ENCODE measurements at regions not wholly inside any gene's neighbourhood (a gene's known extent, or its start where the extent isn't known, plus 50 kb on each side); places are given as distances from the start of the nearest gene placed in this dataset.

- H4K20me1 ChIP-seq (ENCODE audit: low read depth), result no peaks in the 10 kb centered on the region
- Mint-ChIP-seq H3K27me3 (ENCODE audit: insufficient read depth, low read depth) (peaks cover 14% of the 10 kb centered on the region), H3K4me1 (peaks cover 9% of the 10 kb centered on the region), H3K9me3 (peaks cover 2% of the 10 kb centered on the region), H3K4me3 (no peak overlapping the region), H3K27ac (no peak overlapping the region), H3K36me3 (no peaks in the 10 kb centered on the region)
- H3K9ac ChIP-seq, result no peak overlapping the region
- no peak overlapping the region for H3K4me3 ChIP-seq
- H3K27me3 ChIP-seq, result no peaks in the 10 kb centered on the region
- H3K36me3 ChIP-seq, result no peaks in the 10 kb centered on the region
- peaks cover 10% of the 10 kb centered on the region for H3K4me1 ChIP-seq
- TF ChIP-seq EZH2phosphoT487 (IDR thresholded peaks at IDR 0.05) (no peak), CTCF (IDR thresholded peaks at IDR 0.05) (no peak)
- no peak overlapping the region for H3K27ac ChIP-seq
- H3F3A ChIP-seq (ENCODE audit: low read depth), result no peaks in the 10 kb centered on the region
- H3K79me2 ChIP-seq (ENCODE audit: low read depth), result no peaks in the 10 kb centered on the region
- no peak overlapping the region for H2AFZ ChIP-seq (replicated peaks)
- no peak overlapping the region for H3K4me2 ChIP-seq
- no peaks in the 10 kb centered on the region for H3K9me3 ChIP-seq (ENCODE audit: low read depth)
- no peak for DNase-seq (ENCODE audit: low spot score)
Observed at GRCh38 chr3:194243172-194243837, 107.4 kb downstream of the HES1 start.

- DNase-seq (ENCODE audit: low spot score), result no peak
- no peaks in the 10 kb centered on the region for H3K36me3 Mint-ChIP-seq
- H3K4me1 ChIP-seq, result peaks cover 12% of the 10 kb centered on the region
- no peaks in the 10 kb centered on the region for H3K9me3 ChIP-seq (ENCODE audit: low read depth)
- H3K27ac ChIP-seq, result no peak overlapping the region
- no peaks in the 10 kb centered on the region for H4K20me1 ChIP-seq (ENCODE audit: low read depth)
- no peak overlapping the region for H2AFZ ChIP-seq (replicated peaks)
- H3K9ac ChIP-seq, result no peak overlapping the region
- H3K27me3 ChIP-seq, result no peaks in the 10 kb centered on the region
- H3K79me2 ChIP-seq (ENCODE audit: low read depth), result no peaks in the 10 kb centered on the region
- H3K36me3 ChIP-seq, result no peaks in the 10 kb centered on the region
- TF ChIP-seq CTCF (IDR thresholded peaks at IDR 0.05) (no peak), EZH2phosphoT487 (IDR thresholded peaks at IDR 0.05) (no peak), EZH2 (IDR thresholded peaks at IDR 0.05) (no peak)
- H3K27me3 Mint-ChIP-seq (ENCODE audit: insufficient read depth, low read depth), result peaks cover 14% of the 10 kb centered on the region
- H3K4me3 Mint-ChIP-seq, result no peak overlapping the region
- no peak overlapping the region for H3K27ac Mint-ChIP-seq
- no peaks in the 10 kb centered on the region for H3K9me3 Mint-ChIP-seq
- H3F3A ChIP-seq (ENCODE audit: low read depth), result no peaks in the 10 kb centered on the region
- H3K4me2 ChIP-seq, result no peak overlapping the region
- peaks cover 11% of the 10 kb centered on the region for H3K4me1 Mint-ChIP-seq
- no peak overlapping the region for H3K4me3 ChIP-seq
Observed at GRCh38 chr3:194244167-194244566, 107.0 kb downstream of the CPN2 start.

GRCh38 chr3:194245474-194245873 lies 105.7 kb downstream of the CPN2 start:
- Histone ChIP-seq H3F3A (ENCODE audit: low read depth) (no peaks in the 10 kb centered on the region), H2AFZ (replicated peaks) (no peak overlapping the region), H3K4me2 (no peak overlapping the region), H3K4me1 (peaks cover 25% of the 10 kb centered on the region), H3K79me2 (ENCODE audit: low read depth) (no peaks in the 10 kb centered on the region), H3K27me3 (no peaks in the 10 kb centered on the region), H3K27ac (no peak overlapping the region), H3K36me3 (no peaks in the 10 kb centered on the region), H3K4me3 (no peak overlapping the region), H3K9me3 (ENCODE audit: low read depth) (no peaks in the 10 kb centered on the region), H4K20me1 (ENCODE audit: low read depth) (no peaks in the 10 kb centered on the region), H3K9ac (no peak overlapping the region)
- H3K36me3 Mint-ChIP-seq, result no peaks in the 10 kb centered on the region
- H3K27ac Mint-ChIP-seq, result no peak overlapping the region
- no peaks in the 10 kb centered on the region for H3K9me3 Mint-ChIP-seq
- H3K4me3 Mint-ChIP-seq, result no peak overlapping the region
- no peak for TF ChIP-seq CTCF (IDR thresholded peaks at IDR 0.05)
- no peak for TF ChIP-seq EZH2phosphoT487 (IDR thresholded peaks at IDR 0.05)
- TF ChIP-seq EZH2 (IDR thresholded peaks at IDR 0.05), result no peak
- no peak for DNase-seq (ENCODE audit: low spot score)
- H3K4me1 Mint-ChIP-seq, result peaks cover 24% of the 10 kb centered on the region
- H3K27me3 Mint-ChIP-seq (ENCODE audit: insufficient read depth, low read depth), result peaks cover 19% of the 10 kb centered on the region

Measured in neural progenitor cell (in vitro differentiated cells).